CD4-positive, alpha-beta T cell (primary cell): ENCODE measurements at regions not wholly inside any gene's neighbourhood (a gene's known extent, or its start where the extent isn't known, plus 50 kb on each side); places are given as distances from the start of the nearest gene placed in this dataset.

Source experiments
- ATAC-seq: fragments of 200-7000 bp; cut with Tn5 transposase; one replicate; pipeline ENCODE4 v1.10.0; 2022; ENCODE audit warnings: mild to moderate bottlenecking; ENCODE audit not compliant: poor library complexity
- CTCF ChIA-PET: fragments of 350-600 bp; sonication (Branson Sonifier 250); formaldehyde crosslinking; loops from one replicate; lab custom pipeline; 2021; ENCODE audit warnings: antibody characterized with exemption, inconsistent platforms; lab: Charles Lee
- POLR2A ChIA-PET: fragments of 350-600 bp; sonication (Branson Sonifier 250); formaldehyde crosslinking; loops from one replicate; lab custom pipeline; 2021; ENCODE audit warnings: antibody characterized with exemption, inconsistent platforms; lab: Charles Lee
- DNase-seq, 14 experiments: peaks; one replicate each; pipeline ENCODE4 v3.0.0-alpha.2; 2013 to 2020; ENCODE audit warnings: mixed read lengths in 2 of 14
- H3K27ac ChIP-seq, 2 donors: one replicate each; pipeline versions ENCODE4 v1.5.1 to v1.7.0; 2013; ENCODE audit warnings: low read length in 2 of 2, low read depth in 1 of 2, mild to moderate bottlenecking in 1 of 2
- H3K27me3 ChIP-seq, 2 experiments: 1 replicate in 1 of 2; 2 replicates in 1 of 2; pipeline versions ENCODE4 v1.6.1 to v1.7.0; 2013; ENCODE audit warnings: low read length in 2 of 2, control low read depth in 1 of 2, mild to moderate bottlenecking in 1 of 2, moderate library complexity in 1 of 2; ENCODE audit not compliant: insufficient read depth in 2 of 2, control insufficient read depth in 1 of 2
- H3K36me3 ChIP-seq: one replicate; pipeline ENCODE4 v1.6.1; 2013; ENCODE audit warnings: low read length, control low read depth; ENCODE audit not compliant: insufficient read depth
- H3K4me1 ChIP-seq: one replicate; pipeline ENCODE4 v1.6.1; 2013; ENCODE audit warnings: low read length, control low read depth; ENCODE audit not compliant: insufficient read depth
- H3K4me3 ChIP-seq: one replicate; pipeline ENCODE4 v1.5.1; 2013; ENCODE audit warnings: mild to moderate bottlenecking, low read length, moderate library complexity
- H3K9me3 ChIP-seq, 2 experiments: 1 replicate in 1 of 2; 2 replicates in 1 of 2; pipeline versions ENCODE4 v1.6.1 to v1.7.0; 2013; ENCODE audit warnings: low read length in 2 of 2, mild to moderate bottlenecking in 2 of 2, control low read depth in 1 of 2, moderate library complexity in 1 of 2; ENCODE audit not compliant: control insufficient read depth in 1 of 2, insufficient read depth in 1 of 2
- H3K27ac Mint-ChIP-seq: one replicate; pipeline ENCODE4 v1.8.0; 2020; ENCODE audit warnings: mixed read lengths
- H3K27me3 Mint-ChIP-seq: one replicate; pipeline ENCODE4 v1.8.0; 2021; ENCODE audit warnings: mixed read lengths
- H3K36me3 Mint-ChIP-seq: one replicate; pipeline ENCODE4 v1.8.0; 2021; ENCODE audit warnings: low read depth, mixed read lengths
- H3K4me1 Mint-ChIP-seq: one replicate; pipeline ENCODE4 v1.8.0; 2021; ENCODE audit warnings: low read depth, mixed read lengths
- H3K4me3 Mint-ChIP-seq: one replicate; pipeline ENCODE4 v1.8.0; 2020; ENCODE audit warnings: mild to moderate bottlenecking, mixed read lengths
- H3K9me3 Mint-ChIP-seq: one replicate; pipeline ENCODE4 v1.8.0; 2020; ENCODE audit warnings: mixed read lengths
- CTCF ChIP-seq: fragments of 200-600 bp; IDR thresholded peaks from one replicate; pipeline ENCODE4 v1.8.0; 2022; ENCODE audit warnings: antibody characterized with exemption, mild to moderate bottlenecking
- intact Hi-C, 2 experiments: fragments of 100-400 bp; cut with DNase I in 1 of 2; cut with micrococcal nuclease in 1 of 2; formaldehyde crosslinking; loops; one replicate each; pipeline versions ENCODE4 v1.15.1 to v1.9.0; 2023 to 2025; cut with DNase I, micrococcal nuclease

GRCh38 chr5:164934561-164934960 is 1429.1 kb downstream of the MAT2B start:
- Histone ChIP-seq H3K9me3 (peaks cover 6 to 13% of the 10 kb centered on the region in 2 experiments), H3K4me3 (no peak overlapping the region), H3K36me3 (no peaks in the 10 kb centered on the region), H3K27me3 (no peaks in the 10 kb centered on the region), H3K4me1 (no peaks in the 10 kb centered on the region), H3K27ac (no peak overlapping the region)
- peaks cover 14% of the 10 kb centered on the region for H3K9me3 Mint-ChIP-seq
- POLR2A ChIA-PET = no interaction called here
- no peak for ATAC-seq
- H3K4me1 Mint-ChIP-seq = no peaks in the 10 kb centered on the region
- H3K4me3 Mint-ChIP-seq = no peak overlapping the region
- no peak for TF ChIP-seq CTCF
- CTCF ChIA-PET = no interaction called here
- no peaks in the 10 kb centered on the region for H3K36me3 Mint-ChIP-seq
- H3K27me3 Mint-ChIP-seq = no peaks in the 10 kb centered on the region
- DNase-seq = no peak
- H3K27ac Mint-ChIP-seq = no peak overlapping the region
- intact Hi-C loops = no loop called here

GRCh38 chr5:164941132-164941531 is 1435.7 kb downstream of the MAT2B start:
- no peaks in the 10 kb centered on the region for H3K9me3 ChIP-seq
- H3K27ac ChIP-seq = no peak overlapping the region
- CTCF ChIA-PET = no interaction called here
- H3K27ac Mint-ChIP-seq = no peak overlapping the region
- no peaks in the 10 kb centered on the region for H3K27me3 Mint-ChIP-seq
- H3K36me3 Mint-ChIP-seq = no peaks in the 10 kb centered on the region
- no peaks in the 10 kb centered on the region for H3K4me1 ChIP-seq
- ATAC-seq (no peak), DNase-seq (no peak)
- H3K4me1 Mint-ChIP-seq = no peaks in the 10 kb centered on the region
- no peak overlapping the region for H3K4me3 ChIP-seq
- no peaks in the 10 kb centered on the region for H3K27me3 ChIP-seq
- peaks cover 5% of the 10 kb centered on the region for H3K9me3 Mint-ChIP-seq
- TF ChIP-seq CTCF = no peak
- intact Hi-C loops = no loop called here
- POLR2A ChIA-PET = no interaction called here
- no peaks in the 10 kb centered on the region for H3K36me3 ChIP-seq
- no peak overlapping the region for H3K4me3 Mint-ChIP-seq

- H3K27ac ChIP-seq = no peak overlapping the region
- peaks cover 3% of the 10 kb centered on the region for H3K9me3 Mint-ChIP-seq
- no peak for ATAC-seq
- H3K36me3 Mint-ChIP-seq = no peaks in the 10 kb centered on the region
- H3K4me1 ChIP-seq = no peaks in the 10 kb centered on the region
- no peaks in the 10 kb centered on the region for H3K36me3 ChIP-seq
- CTCF ChIA-PET = no interaction called here
- no peaks in the 10 kb centered on the region for H3K4me1 Mint-ChIP-seq
- H3K4me3 Mint-ChIP-seq = no peak overlapping the region
- peaks cover 0 to 7% of the 10 kb centered on the region in 2 experiments for H3K9me3 ChIP-seq
- TF ChIP-seq CTCF = no peak
- H3K27ac Mint-ChIP-seq = no peak overlapping the region
- H3K27me3 ChIP-seq = no peaks in the 10 kb centered on the region
- POLR2A ChIA-PET = no interaction called here
- DNase-seq = no peak
- no peak overlapping the region for H3K4me3 ChIP-seq
- intact Hi-C loops = no loop called here
- H3K27me3 Mint-ChIP-seq = no peaks in the 10 kb centered on the region
Measured at GRCh38 chr5:164950927-164951326, 1445.5 kb downstream of the MAT2B start.
